GM23248 (cell line): ENCODE measurements at regions not wholly inside any gene's neighbourhood (a gene's known extent, or its start where the extent isn't known, plus 50 kb on each side); places are given as distances from the start of the nearest gene placed in this dataset.
A peak's percentile ranks its signal among the peaks of the same experiment; 100 is the strongest.

ENCODE experiments used
- DNase-seq: peaks from one replicate; pipeline ENCODE4 v3.0.0-alpha.2; 2015
- H2AFZ ChIP-seq: fragments of 200-600 bp; sonication (generic); 2 replicates; pipeline ENCODE4 v1.6.1; 2016; ENCODE audit warnings: antibody characterized with exemption
- H3F3A ChIP-seq: fragments of 200-600 bp; sonication (generic); 2 replicates; pipeline ENCODE4 v1.6.1; 2016; ENCODE audit warnings: mild to moderate bottlenecking, antibody characterized with exemption, mixed run types; ENCODE audit not compliant: insufficient read depth
- H3K27ac ChIP-seq: fragments of 200-600 bp; sonication (generic); 2 replicates; pipeline ENCODE4 v1.5.1; 2016; ENCODE audit warnings: mild to moderate bottlenecking
- H3K27me3 ChIP-seq: fragments of 200-600 bp; sonication (generic); replicated peaks from 2 replicates; pipeline ENCODE4 v1.6.1; 2016; ENCODE audit warnings: mild to moderate bottlenecking; ENCODE audit not compliant: insufficient read depth
- H3K36me3 ChIP-seq: fragments of 200-600 bp; sonication (generic); 2 replicates; pipeline ENCODE4 v1.6.1; 2016; ENCODE audit warnings: low read depth, mild to moderate bottlenecking
- H3K4me1 ChIP-seq: fragments of 200-600 bp; sonication (generic); 2 replicates; pipeline ENCODE4 v1.6.1; 2016; ENCODE audit warnings: mild to moderate bottlenecking; ENCODE audit not compliant: insufficient read depth
- H3K4me2 ChIP-seq: fragments of 200-600 bp; sonication (generic); one replicate; pipeline ENCODE4 v1.6.1; 2016; ENCODE audit warnings: mild to moderate bottlenecking; ENCODE audit not compliant: unreplicated experiment
- H3K4me3 ChIP-seq: fragments of 200-600 bp; sonication (generic); 2 replicates; pipeline ENCODE4 v1.5.1; 2016; ENCODE audit warnings: mild to moderate bottlenecking
- H3K79me2 ChIP-seq: fragments of 200-600 bp; sonication (generic); 2 replicates; pipeline ENCODE4 v1.6.1; 2016; ENCODE audit warnings: mild to moderate bottlenecking; ENCODE audit not compliant: insufficient read depth
- H3K9ac ChIP-seq: fragments of 200-600 bp; sonication (generic); 2 replicates; pipeline ENCODE4 v1.6.1; 2016; ENCODE audit warnings: mild to moderate bottlenecking
- H3K9me2 ChIP-seq: fragments of 200-600 bp; sonication (generic); 2 replicates; pipeline ENCODE4 v1.6.1; 2016; ENCODE audit warnings: mixed run types, mild to moderate bottlenecking, moderate library complexity; ENCODE audit not compliant: insufficient read depth
- H3K9me3 ChIP-seq: fragments of 200-600 bp; sonication (generic); one replicate; pipeline ENCODE4 v1.6.1; 2017; ENCODE audit warnings: low read depth
- H4K20me1 ChIP-seq: fragments of 200-600 bp; sonication (generic); 2 replicates; pipeline ENCODE4 v1.6.0; 2016; ENCODE audit not compliant: insufficient read depth
- EZH2 ChIP-seq: fragments of 200-600 bp; sonication (generic); IDR thresholded peaks from 2 replicates; pipeline ENCODE4 v1.6.1; 2018; ENCODE audit warnings: antibody characterized with exemption, mild to moderate bottlenecking; ENCODE audit not compliant: insufficient read depth, poor library complexity, severe bottlenecking
- EZH2phosphoT487 ChIP-seq: fragments of 200-600 bp; sonication (generic); IDR thresholded peaks from 2 replicates; pipeline ENCODE4 v1.6.1; 2018; ENCODE audit warnings: antibody characterized with exemption, moderate library complexity, mild to moderate bottlenecking, low read depth; ENCODE audit not compliant: insufficient read depth
- WGBS, 2 experiments: methylation state at CpG; one replicate each; pipeline ENCODE4 v1.1.6; 2015 to 2017; ENCODE audit warnings: low lambda C conversion rate in 2 of 2, low coverage in 1 of 2; ENCODE audit errors: missing lambda C conversion rate in 2 of 2; 5-methylcytosine and 5-hydroxymethylcytosine counted together
- in situ Hi-C: fragments of 300-500 bp; cut with MboI; formaldehyde crosslinking; loops from 2 replicates; pipeline ENCODE4 v1.15.0; 2020

DNA sequence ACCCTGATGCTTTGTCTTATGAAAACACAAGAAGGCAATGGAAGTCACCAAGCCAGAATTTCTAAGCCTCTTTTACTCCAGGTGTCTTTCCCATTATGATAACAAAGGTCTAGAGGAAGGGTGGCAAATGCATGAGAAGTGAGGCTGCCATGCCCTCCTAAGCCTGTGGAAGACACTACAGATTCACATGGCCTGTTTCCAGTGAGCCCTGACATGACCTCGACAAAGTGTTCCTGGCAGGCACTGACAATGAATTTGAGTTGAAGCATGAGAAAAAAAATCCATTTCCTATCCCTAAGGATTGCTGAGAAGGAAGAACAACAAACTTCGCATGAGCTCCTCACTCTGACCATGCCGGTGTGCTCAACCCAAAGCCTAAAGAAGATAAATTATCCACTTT lies 268.0 kb downstream of the HTR7 start:
- H3K36me3 ChIP-seq: no peaks in the 10 kb centered on the region
- H3K4me1 ChIP-seq: no peaks in the 10 kb centered on the region
- no peak for TF ChIP-seq EZH2
- TF ChIP-seq EZH2phosphoT487: no peak
- WGBS, 2 experiments: 12 to 24% methylated on average over 3 of the region's 3 CpGs
- DNase-seq: no peak
- no peak overlapping the region for H3K9ac ChIP-seq
- H3K27me3 ChIP-seq: no peaks in the 10 kb centered on the region
- H3K27ac ChIP-seq: no peak overlapping the region
- H3K79me2 ChIP-seq: no peaks in the 10 kb centered on the region
- H3K9me3 ChIP-seq: no peaks in the 10 kb centered on the region
- H3K4me2 ChIP-seq: no peak overlapping the region
- no peak overlapping the region for H3K4me3 ChIP-seq
- no peaks in the 10 kb centered on the region for H3K9me2 ChIP-seq
- H3F3A ChIP-seq: no peaks in the 10 kb centered on the region
- in situ Hi-C loops: no loop called here
- H2AFZ ChIP-seq: no peak overlapping the region
- H4K20me1 ChIP-seq: no peaks in the 10 kb centered on the region

GRCh38 chr10:90591629-90592028 lies 266.2 kb downstream of the HTR7 start:
- H3K9me3 ChIP-seq: no peaks in the 10 kb centered on the region
- H3K4me3 ChIP-seq: no peak overlapping the region
- no peaks in the 10 kb centered on the region for H3K36me3 ChIP-seq
- H3K4me2 ChIP-seq: no peak overlapping the region
- no peaks in the 10 kb centered on the region for H3K27me3 ChIP-seq
- TF ChIP-seq EZH2phosphoT487 (no peak), EZH2 (no peak)
- no peaks in the 10 kb centered on the region for H4K20me1 ChIP-seq
- no peaks in the 10 kb centered on the region for H3K4me1 ChIP-seq
- no peaks in the 10 kb centered on the region for H3F3A ChIP-seq
- in situ Hi-C loops: no loop called here
- no peak for DNase-seq
- no peak overlapping the region for H3K9ac ChIP-seq
- no peak overlapping the region for H2AFZ ChIP-seq
- H3K79me2 ChIP-seq: no peaks in the 10 kb centered on the region
- 2 to 5% methylated on average over 3 of the region's 3 CpGs for WGBS, 2 experiments
- no peaks in the 10 kb centered on the region for H3K9me2 ChIP-seq
- H3K27ac ChIP-seq: no peak overlapping the region

- H3K79me2 ChIP-seq: no peaks in the 10 kb centered on the region
- no peaks in the 10 kb centered on the region for H3F3A ChIP-seq
- no peaks in the 10 kb centered on the region for H3K27me3 ChIP-seq
- H3K4me2 ChIP-seq: no peak overlapping the region
- no peaks in the 10 kb centered on the region for H3K36me3 ChIP-seq
- H3K9me2 ChIP-seq: no peaks in the 10 kb centered on the region
- H3K9ac ChIP-seq: no peak overlapping the region
- in situ Hi-C loops: no loop called here
- H4K20me1 ChIP-seq: no peaks in the 10 kb centered on the region
- no peak overlapping the region for H3K27ac ChIP-seq
- 0 to 2% methylated on average over 3 of the region's 3 CpGs for WGBS, 2 experiments
- peak; percentile 24 for DNase-seq
- H3K4me1 ChIP-seq: no peaks in the 10 kb centered on the region
- no peak overlapping the region for H3K4me3 ChIP-seq
- H3K9me3 ChIP-seq: no peaks in the 10 kb centered on the region
- TF ChIP-seq EZH2: no peak
- TF ChIP-seq EZH2phosphoT487: no peak
- no peak overlapping the region for H2AFZ ChIP-seq
Observed at GRCh38 chr10:90592638-90593302, 265.1 kb downstream of the HTR7 start.

DNA sequence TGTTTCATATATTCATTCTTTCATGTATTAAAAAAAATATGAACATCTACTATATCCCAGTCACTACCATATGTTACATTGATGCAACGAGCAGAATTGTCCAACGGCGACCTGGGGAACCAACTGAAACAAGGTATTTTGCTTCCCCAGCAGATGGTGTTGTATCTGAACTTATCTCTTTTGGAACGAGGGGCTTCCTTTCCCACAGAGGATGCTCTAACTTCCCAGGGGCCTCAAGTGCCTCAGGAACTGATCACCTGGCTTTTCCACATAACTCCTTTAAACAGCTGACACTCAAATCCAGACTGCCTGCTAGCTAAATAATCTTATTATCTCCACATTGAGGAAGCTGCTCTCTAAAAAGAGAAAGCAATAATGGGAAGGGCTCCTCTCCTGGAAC lies 259.3 kb downstream of the HTR7 start:
- no peaks in the 10 kb centered on the region for H3K4me1 ChIP-seq
- H3K4me2 ChIP-seq: no peak overlapping the region
- no peak overlapping the region for H3K27ac ChIP-seq
- H3K9me3 ChIP-seq: no peaks in the 10 kb centered on the region
- 35 to 38% methylated on average over 4 of the region's 4 CpGs for WGBS, 2 experiments
- H3F3A ChIP-seq: no peaks in the 10 kb centered on the region
- H3K4me3 ChIP-seq: no peak overlapping the region
- H3K9ac ChIP-seq: no peak overlapping the region
- H3K27me3 ChIP-seq: no peaks in the 10 kb centered on the region
- no peak overlapping the region for H2AFZ ChIP-seq
- H4K20me1 ChIP-seq: no peaks in the 10 kb centered on the region
- no peaks in the 10 kb centered on the region for H3K36me3 ChIP-seq
- H3K9me2 ChIP-seq: no peaks in the 10 kb centered on the region
- DNase-seq: no peak
- no peak for TF ChIP-seq EZH2
- TF ChIP-seq EZH2phosphoT487: no peak
- H3K79me2 ChIP-seq: no peaks in the 10 kb centered on the region
- in situ Hi-C loops: no loop called here
